ENCODE measurements at regions not wholly inside any gene's neighbourhood (a gene's known extent, or its start where the extent isn't known, plus 50 kb on each side); places are given as distances from the start of the nearest gene placed in this dataset.

GRCh38 chr2:35337922-35338321 is 1017.7 kb upstream of the CRIM1 start:
- Histone ChIP-seq H3K27me3 (replicated peaks in 1 of 2; ENCODE audit: control insufficient read depth in 2 of 2, insufficient read depth in 2 of 2, low read length in 1 of 2) (no peaks in the 10 kb centered on the region), H3K36me3 (ENCODE audit: control insufficient read depth in 2 of 2, insufficient read depth in 2 of 2, low read length in 1 of 2) (no peaks in the 10 kb centered on the region), H3K79me2 (ENCODE audit: control insufficient read depth, insufficient read depth, low read length) (no peaks in the 10 kb centered on the region), H4K20me1 (ENCODE audit: control insufficient read depth, insufficient read depth) (no peaks in the 10 kb centered on the region), H3K9me3 (replicated peaks; ENCODE audit: control insufficient read depth, insufficient read depth, low read length) (no peaks in the 10 kb centered on the region), H3K4me1 (ENCODE audit: control insufficient read depth, insufficient read depth, low read length) (no peaks in the 10 kb centered on the region), H3K4me3 (no peak overlapping the region), H3K4me2 (ENCODE audit: control insufficient read depth, insufficient read depth) (no peak overlapping the region), H2AFZ (ENCODE audit: control insufficient read depth, low read depth, low read length) (no peak overlapping the region), H3K27ac (ENCODE audit: control insufficient read depth, insufficient read depth) (no peak overlapping the region), H3K9ac (ENCODE audit: control insufficient read depth, insufficient read depth, low read length) (no peak overlapping the region)
- in situ Hi-C loops (cut with MboI) (no loop called here), intact Hi-C loops (cut with micrococcal nuclease; ENCODE audit: unreplicated experiment) (no loop called here)
- BruUV-seq (replicated peaks), result no TSS peak
- TF ChIP-seq SIN3A (IDR thresholded peaks at IDR 0.05; ENCODE audit: low read depth, low read length) (no peak), RELA (IDR thresholded peaks at IDR 0.05; ENCODE audit: borderline replicate concordance, partially characterized antibody) (no peak), ZBTB4 (CRISPR knock-in tag; IDR thresholded peaks at IDR 0.05) (no peak), TCF12 (IDR thresholded peaks at IDR 0.05; ENCODE audit: low read depth, low read length) (no peak), BHLHE40 (IDR thresholded peaks at IDR 0.05; ENCODE audit: borderline replicate concordance in 1 of 2, low read depth in 2 of 2, low read length in 1 of 2) (no peak)
- POLR2A ChIA-PET, result no interaction called here
- RAD21 ChIA-PET (ENCODE audit: unreplicated experiment), result no interaction called here
- CTCF ChIA-PET, result no interaction called here
- no peak for ATAC-seq
- DNase-seq (ENCODE audit: low read depth, low spot score), result no peak
- SMC1A ChIA-PET (ENCODE audit: uncharacterized antibody, unreplicated experiment), result no interaction called here
- WGBS (ENCODE audit: insufficient coverage, insufficient replicate concordance, low lambda C conversion rate, missing lambda C conversion rate), result 23% methylated on average over 2 of the region's 2 CpGs
- no peak for FAIRE-seq

- ChIA-PET RAD21 (ENCODE audit: unreplicated experiment) (no interaction called here), POLR2A (no interaction called here), SMC1A (ENCODE audit: uncharacterized antibody, unreplicated experiment) (no interaction called here), CTCF (no interaction called here)
- Histone ChIP-seq H3K4me3 (no peak overlapping the region), H3K9ac (ENCODE audit: control insufficient read depth, insufficient read depth, low read length) (no peak overlapping the region), H3K4me2 (ENCODE audit: control insufficient read depth, insufficient read depth) (no peak overlapping the region), H3K36me3 (ENCODE audit: control insufficient read depth in 2 of 2, insufficient read depth in 2 of 2, low read length in 1 of 2) (no peaks in the 10 kb centered on the region), H3K79me2 (ENCODE audit: control insufficient read depth, insufficient read depth, low read length) (no peaks in the 10 kb centered on the region), H3K9me3 (replicated peaks; ENCODE audit: control insufficient read depth, insufficient read depth, low read length) (no peaks in the 10 kb centered on the region), H3K27ac (ENCODE audit: control insufficient read depth, insufficient read depth) (no peak overlapping the region), H2AFZ (ENCODE audit: control insufficient read depth, low read depth, low read length) (no peak overlapping the region), H3K4me1 (ENCODE audit: control insufficient read depth, insufficient read depth, low read length) (no peaks in the 10 kb centered on the region), H4K20me1 (ENCODE audit: control insufficient read depth, insufficient read depth) (no peaks in the 10 kb centered on the region), H3K27me3 (replicated peaks in 1 of 2; ENCODE audit: control insufficient read depth in 2 of 2, insufficient read depth in 2 of 2, low read length in 1 of 2) (no peaks in the 10 kb centered on the region)
- ATAC-seq, result no peak
- TF ChIP-seq POLR2AphosphoS2 (IDR thresholded peaks at IDR 0.05; ENCODE audit: low read depth, low read length), result no peak
- no peak for TF ChIP-seq TARDBP (IDR thresholded peaks at IDR 0.05; ENCODE audit: borderline replicate concordance)
- TF ChIP-seq POU2F2 (IDR thresholded peaks at IDR 0.05; ENCODE audit: borderline replicate concordance, low read depth, low read length), result no peak
- TF ChIP-seq CBX5 (IDR thresholded peaks at IDR 0.05; ENCODE audit: low read depth), result no peak
- no peak for TF ChIP-seq BCL11A (IDR thresholded peaks at IDR 0.05; ENCODE audit: low read depth, low read length)
- no peak for TF ChIP-seq SIN3A (IDR thresholded peaks at IDR 0.05; ENCODE audit: low read depth, low read length)
- no peak for TF ChIP-seq SRF (IDR thresholded peaks at IDR 0.05; ENCODE audit: low read depth in 2 of 2, low read length in 2 of 2)
- TF ChIP-seq HSF1 (IDR thresholded peaks at IDR 0.05; ENCODE audit: low read depth, low read length), result no peak
- BruUV-seq (replicated peaks), result no TSS peak
- 16% methylated on average over 1 of the region's 1 CpG for WGBS (ENCODE audit: insufficient coverage, insufficient replicate concordance, low lambda C conversion rate, missing lambda C conversion rate)
- in situ Hi-C loops (cut with MboI), result no loop called here
- DNase-seq (ENCODE audit: low read depth, low spot score), result no peak
- intact Hi-C loops (cut with micrococcal nuclease; ENCODE audit: unreplicated experiment), result no loop called here
- no peak for FAIRE-seq
Observed at GRCh38 chr2:35314049-35314448, 1041.5 kb upstream of the CRIM1 start.

Measured in GM12878 (cell line).